ENCODE measurements at regions not wholly inside any gene's neighbourhood (a gene's known extent, or its start where the extent isn't known, plus 50 kb on each side); places are given as distances from the start of the nearest gene placed in this dataset.

DNA sequence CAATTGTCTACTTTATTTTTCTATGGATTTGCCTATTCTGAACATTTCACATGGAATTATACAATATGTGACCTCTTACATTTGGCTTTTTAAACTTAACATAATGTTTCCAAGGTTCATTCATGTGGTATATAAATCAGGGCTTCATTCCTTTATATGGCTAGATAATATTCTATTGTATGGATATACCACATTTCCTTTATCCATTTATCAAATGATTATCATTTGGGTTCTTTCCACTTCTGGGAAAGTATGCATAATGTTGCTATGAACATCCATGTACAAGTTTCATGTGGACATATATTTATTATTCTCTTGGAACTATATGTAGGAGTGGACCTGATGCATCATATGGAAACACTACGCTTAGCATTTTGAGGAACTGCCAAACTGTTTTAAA, 99.7 kb upstream of the NCKAP5 start:
- no peak for DNase-seq

DNA sequence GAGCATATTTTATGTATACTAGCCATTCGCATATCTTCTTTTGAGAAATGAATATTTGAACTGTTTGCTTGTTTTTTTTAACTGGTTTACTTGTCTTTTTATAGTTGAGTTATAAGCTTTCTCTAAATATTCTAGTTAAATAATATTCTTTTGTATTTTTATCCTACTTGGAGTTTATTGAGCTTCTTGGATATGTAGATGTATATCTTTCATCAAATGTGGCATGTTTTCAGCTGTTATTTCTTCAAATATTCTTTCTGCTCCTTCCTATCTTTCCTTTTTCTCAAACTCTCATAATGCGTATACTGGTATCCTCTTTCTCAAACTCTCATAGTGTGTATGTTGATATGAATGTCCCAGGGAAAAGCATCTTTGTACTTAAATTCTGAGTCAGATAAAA, 100.3 kb upstream of the NCKAP5 start:
- DNase-seq: no peak

DNA sequence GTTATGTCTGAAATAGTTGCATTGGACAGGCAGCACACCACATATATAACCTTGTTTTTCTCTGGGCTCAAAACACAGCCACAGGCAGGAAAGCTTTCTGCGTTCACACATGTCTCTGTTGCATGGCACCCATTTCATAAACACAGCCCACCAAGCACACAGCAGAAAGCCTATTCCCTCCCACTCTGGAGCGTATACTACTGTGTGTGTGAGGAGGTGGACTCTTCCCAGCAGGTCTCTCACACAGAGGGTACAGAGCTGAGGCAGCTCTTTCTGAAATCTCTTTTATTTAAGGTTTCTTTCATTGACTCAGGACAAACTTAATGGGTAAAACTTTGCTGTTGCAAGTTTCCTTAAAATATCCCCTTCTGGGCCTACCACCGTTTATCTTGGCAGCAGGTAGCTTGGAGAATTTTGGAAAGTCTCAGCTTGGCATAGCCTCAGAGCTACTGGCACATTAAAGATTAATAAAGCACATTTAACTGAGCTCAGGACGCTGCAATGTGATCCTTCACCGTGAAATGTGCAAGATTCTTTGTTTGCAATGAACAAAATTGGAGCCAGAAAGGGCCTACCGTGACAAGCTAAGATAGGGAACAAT, 105.1 kb upstream of the NCKAP5 start:
- no peak for DNase-seq

- no peak for DNase-seq
These were observed 105.8 kb upstream of the NCKAP5 start for GRCh38 chr2:133674066-133674432.

DNA sequence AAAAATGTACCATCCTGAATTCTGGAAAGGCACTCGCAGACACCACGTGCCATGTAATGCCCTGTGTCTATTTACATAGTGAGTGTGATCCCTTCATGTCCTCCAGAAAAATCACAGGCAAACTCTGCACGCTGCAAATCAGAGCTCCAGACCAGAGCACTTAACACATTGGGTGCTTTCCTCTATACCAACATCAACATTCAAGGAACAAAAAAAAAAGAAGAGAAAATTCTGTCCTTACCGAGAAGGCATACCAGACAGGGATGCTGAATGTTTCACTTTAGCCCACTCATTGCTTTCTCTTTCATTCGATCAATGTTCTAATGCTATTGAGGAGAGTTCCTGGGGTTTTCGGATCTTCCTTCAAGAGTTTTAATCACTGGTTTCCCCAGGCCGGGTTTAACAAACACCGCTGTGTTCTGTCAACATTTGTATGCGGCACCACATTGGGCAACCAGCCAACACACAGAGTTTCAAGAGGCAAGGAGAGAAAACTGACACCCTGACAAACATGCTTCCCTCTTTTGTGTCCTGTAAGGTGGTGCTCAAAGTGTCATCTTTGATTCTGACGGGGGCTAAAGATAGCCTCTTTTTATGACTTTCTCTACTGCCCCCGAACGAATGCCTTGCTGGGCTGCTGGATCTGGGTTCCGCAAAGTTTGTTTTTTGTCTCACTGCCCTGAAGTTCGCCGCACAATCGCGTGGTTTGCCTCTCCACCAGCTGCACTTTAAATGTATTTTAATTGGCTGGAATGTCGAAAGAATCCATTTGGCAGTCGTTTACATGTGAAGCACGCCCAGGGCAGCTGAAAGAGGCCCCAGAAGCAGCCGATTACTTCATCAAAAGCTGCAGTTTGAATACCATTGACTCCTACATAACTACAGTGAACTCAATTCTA, 106.4 kb upstream of the NCKAP5 start:
- no peak for DNase-seq

GRCh38 chr2:133676392-133677130, 108.3 kb upstream of the NCKAP5 start:
- no peak for DNase-seq

DNA sequence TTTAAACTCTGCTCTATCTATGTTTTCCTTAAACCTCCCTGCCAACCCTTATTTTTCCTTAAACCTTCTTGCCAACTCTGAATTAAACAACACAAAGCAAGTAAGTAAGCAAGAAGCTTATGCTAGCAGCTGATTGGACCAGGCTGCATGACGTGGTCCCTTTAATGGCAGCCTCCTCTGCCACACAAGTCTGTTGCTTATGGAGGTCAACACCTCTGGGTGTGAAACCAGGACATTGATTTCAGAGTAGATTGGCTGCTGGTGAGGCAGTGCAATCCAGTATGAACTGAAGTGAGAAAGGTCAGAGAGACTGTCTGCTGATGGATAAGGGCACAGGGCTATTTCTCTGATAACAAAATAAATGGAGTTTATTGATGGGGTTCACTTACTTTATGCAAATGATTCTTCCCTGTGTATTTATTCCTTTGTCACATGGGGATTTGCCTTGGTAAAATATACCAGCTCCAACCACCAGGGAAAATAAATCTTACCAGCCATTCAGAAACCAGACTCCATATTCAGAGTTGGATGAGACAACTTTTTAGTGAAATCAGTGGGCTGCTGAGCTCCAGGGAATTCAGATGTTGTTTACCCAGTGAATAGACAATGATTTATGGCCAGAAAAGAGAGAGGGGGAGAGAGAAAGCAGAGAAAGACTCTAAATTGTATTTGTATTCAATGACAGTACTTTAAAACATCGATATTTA, 112.2 kb upstream of the NCKAP5 start:
- DNase-seq: no peak

- DNase-seq: no peak
These were observed 114.1 kb upstream of the NCKAP5 start for GRCh38 chr2:133682347-133682746.

- DNase-seq: no peak
These were observed 114.6 kb upstream of the NCKAP5 start for GRCh38 chr2:133682906-133683305.

- no peak for DNase-seq
These were observed 117.5 kb upstream of the NCKAP5 start for GRCh38 chr2:133685636-133686215.

GRCh38 chr2:133690780-133691179, 122.5 kb upstream of the NCKAP5 start:
- DNase-seq: no peak

GRCh38 chr2:133691336-133691735, 123.1 kb upstream of the NCKAP5 start:
- DNase-seq: no peak

- DNase-seq: no peak
These were observed 137.0 kb upstream of the NCKAP5 start for GRCh38 chr2:133705287-133705686.

DNA sequence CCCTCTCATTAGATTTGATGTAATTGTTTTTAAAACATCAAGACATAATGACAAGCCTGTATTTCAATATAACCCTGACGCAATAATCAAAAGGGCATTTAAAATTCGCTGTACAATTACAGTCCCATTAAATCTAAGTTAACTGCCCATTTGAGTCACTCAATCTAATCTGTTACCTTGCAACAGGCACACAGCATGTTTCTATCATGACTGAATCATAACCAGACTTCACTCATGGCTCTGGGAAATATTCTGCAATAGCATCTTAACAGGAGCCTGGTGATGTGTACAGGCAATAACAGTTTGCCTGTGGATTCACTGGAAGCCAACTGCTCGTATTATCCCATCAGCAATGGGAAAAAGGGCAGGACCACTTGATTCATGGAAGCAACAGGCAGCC, 142.3 kb upstream of the NCKAP5 start:
- no peak for DNase-seq

GRCh38 chr2:133711201-133711600, 142.9 kb upstream of the NCKAP5 start:
- DNase-seq: no peak

DNA sequence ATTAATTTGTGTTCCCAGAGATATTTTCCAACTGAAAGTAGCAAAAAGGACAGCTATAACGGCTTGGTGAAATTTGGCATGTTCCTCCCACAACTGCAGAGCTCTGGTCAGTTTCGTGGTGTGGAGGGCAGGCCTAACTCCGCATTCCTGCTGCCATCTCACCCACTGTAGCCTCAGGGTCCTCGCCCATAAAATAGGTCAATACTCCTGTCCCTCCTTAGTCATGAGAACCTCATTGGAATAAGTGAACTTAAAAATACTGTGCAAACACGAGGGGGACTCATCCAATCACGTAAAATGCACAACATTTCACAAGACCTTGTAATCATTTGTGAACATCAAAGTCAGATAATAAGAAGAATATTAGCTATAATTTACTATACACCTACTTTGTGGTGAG, 143.5 kb upstream of the NCKAP5 start:
- DNase-seq: no peak

DNA sequence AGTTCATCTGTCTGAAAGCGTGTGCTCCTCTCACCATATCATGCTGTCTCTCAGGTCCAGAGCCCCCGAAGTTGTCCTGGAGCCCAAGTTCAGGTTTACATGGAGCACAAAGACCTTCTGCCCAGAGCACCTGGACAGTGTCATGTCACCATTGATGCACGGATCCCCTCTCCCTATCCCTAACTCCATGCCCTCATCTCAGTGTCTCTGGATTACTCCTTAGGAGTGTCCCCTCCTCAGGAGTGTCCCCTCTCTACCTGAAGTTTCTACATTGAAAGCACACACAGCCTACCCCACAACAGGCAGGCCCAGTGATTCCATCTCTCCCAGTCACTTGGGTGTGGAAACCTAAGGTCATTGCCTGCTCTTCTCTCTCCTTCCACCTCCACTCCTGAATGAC, 144.1 kb upstream of the NCKAP5 start:
- no peak for DNase-seq

- DNase-seq: no peak
These were observed 144.9 kb upstream of the NCKAP5 start for GRCh38 chr2:133713049-133713580.

DNA sequence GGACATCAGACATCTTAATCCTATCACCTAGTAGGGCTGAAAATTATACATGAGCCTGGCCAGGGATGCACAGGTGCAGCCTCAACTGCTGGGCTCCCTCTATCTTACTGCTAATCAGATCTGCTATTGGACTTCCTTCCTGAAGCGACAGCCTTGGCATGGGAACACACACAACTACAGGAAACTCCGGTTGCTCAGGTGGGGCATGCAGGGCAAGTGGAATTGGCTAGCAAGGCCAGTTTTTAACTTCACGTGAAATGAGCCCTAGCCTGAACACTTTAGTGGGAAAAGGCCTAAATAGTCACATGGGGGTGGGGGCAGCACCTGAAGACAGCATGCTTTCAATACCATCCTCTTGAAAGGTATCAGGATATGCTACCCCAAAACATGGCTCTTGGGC, 147.9 kb upstream of the NCKAP5 start:
- no peak for DNase-seq

- no peak for DNase-seq
These were observed 149.2 kb upstream of the NCKAP5 start for GRCh38 chr2:133717497-133717896.

GRCh38 chr2:133718688-133719201, 150.5 kb upstream of the NCKAP5 start:
- no peak for DNase-seq

GRCh38 chr2:133720429-133720828, 152.2 kb upstream of the NCKAP5 start:
- DNase-seq: no peak
